Left forelimb (tissue), 1 donor: ENCODE measurements at regions not wholly inside any gene's neighbourhood (a gene's known extent, or its start where the extent isn't known, plus 50 kb on each side); places are given as distances from the start of the nearest gene placed in this dataset.

Source experiments
- DNase-seq: peaks from one replicate; pipeline ENCODE4 v3.0.0-alpha.2; 2018; ENCODE audit warnings: low spot score

- no peak for DNase-seq
These were observed 325.0 kb upstream of the EMCN start for GRCh38 chr4:100842856-100843255.

DNA sequence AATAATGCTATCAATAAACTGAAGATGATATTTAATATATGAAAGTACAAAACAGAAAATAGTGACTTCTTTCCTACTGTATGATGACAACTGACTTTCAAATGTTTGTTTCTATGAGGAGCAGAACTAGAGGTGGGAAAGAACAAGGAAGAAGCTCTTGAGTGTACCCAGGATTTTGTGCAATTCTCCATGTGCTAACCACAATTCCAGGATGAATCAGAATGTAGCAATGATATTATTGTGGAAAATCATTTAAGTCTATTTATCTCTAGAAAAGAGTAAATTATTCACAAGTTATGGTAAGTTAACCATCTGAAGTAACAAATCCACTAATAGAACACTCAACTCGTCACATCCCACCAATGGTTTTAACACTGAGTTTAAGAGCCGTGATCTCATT is 324.1 kb upstream of the EMCN start:
- DNase-seq: no peak

DNA sequence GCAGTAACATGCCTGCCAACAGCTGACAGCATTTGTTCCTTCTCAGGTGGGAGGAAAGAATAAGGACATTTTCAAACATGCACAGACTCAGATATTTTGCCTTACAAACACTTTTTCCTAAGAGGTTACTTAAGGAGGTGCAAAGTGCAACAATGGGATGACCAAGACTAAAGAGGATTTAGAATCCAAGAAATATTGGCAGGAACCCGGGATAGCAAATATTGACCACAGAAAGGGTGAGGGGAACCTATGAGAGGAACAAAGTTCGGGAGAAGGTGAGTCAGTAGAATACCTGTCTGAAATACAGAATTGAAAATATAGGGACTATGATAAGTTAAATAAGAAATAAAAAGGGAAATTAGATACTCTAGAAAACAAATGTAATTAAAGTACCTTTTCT is 321.9 kb upstream of the EMCN start:
- DNase-seq: no peak

DNA sequence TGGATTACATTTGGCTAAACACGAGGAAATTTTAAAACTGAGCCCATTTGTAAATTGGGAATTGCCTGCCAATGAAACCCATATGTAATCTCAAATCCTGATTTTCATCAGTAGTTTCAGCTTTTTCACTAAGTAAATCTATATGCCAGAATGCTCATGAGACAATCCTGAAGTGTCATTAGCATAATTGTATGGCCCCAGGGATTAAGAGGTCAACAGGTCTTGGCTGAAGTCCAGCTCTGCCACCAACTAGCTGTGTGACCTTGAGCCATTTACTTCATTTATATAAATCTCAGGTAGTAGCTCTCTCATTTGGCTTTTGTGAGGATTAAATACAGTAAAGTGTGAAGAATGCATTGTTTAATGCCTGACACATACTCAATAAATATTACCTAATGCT is 320.5 kb upstream of the EMCN start:
- no peak for DNase-seq

DNA sequence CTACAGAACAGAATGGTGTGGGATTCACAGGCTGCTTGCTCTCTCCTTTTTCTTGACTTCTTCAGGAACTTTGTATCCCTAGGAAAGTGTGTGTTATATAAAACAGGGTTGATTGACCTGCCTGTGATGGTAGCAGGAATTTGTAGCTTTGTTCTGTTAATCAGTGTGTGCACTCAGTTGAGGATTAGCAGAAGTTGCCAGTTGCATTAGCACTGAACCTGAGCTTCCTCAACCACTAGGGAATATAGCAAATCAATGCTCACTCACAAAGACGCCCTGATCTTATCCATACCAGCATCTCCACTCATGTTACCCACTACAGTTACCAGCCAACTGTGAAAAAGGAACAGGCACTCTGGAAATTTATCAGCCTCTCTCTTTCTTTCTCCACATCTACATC is 319.1 kb upstream of the EMCN start:
- DNase-seq: no peak

DNA sequence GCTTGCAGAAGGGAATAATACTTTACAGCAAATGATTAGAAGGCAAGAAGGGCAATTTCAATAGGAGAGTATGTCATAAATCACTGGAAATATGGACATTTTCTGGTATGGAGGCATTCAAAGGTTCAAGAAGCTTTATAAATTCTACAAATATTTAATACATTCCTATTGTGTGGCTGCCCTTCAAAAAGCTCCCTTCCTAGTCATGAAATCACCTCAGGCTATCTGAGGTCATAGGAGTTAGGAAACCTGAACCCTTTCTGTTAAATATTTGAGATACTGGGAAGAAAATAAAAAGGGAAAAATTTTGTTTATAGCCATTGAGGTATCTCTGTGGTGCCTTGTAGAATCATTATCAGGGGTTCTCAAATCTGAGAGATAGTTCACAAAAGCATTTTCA is 316.8 kb upstream of the EMCN start:
- DNase-seq: no peak

DNA sequence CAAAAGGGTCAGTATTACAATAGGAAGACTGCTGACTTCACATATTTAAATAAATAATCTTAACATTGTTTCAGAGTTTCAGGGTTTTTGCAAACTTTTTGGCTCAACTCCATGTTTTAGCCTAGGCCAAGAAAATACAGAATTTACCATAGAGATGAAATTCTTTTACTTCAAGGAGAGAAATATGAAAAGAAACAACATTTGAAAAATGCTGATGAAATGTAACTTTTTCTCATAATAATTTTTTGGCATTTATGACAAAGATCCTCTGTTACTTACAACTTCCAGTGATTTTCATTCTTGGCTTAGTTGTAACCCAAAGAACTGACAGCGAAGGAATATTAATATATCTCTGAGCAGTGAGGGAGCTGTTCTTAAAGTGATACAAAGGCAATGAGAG is 316.1 kb upstream of the EMCN start:
- DNase-seq: no peak

- no peak for DNase-seq
These were observed 311.3 kb upstream of the EMCN start for GRCh38 chr4:100828986-100829685.

DNA sequence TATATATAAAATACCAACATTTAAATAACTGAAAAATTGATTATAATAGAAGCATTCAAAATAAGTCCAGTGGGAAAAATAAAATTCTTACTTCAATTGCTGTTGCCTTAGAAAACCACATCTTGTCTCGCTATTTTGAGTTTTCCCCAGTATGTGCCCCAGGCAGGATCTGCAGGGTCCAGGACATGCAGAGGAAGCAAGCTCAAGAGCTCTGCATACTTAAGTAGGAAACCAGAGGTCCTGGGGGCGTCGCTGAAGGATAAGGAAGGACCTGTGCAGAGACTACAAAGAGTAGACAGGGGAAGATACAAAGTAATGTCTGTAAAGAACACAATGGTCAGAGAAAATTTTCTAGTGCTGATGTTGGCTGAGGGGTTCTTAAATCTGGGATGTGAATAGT is 310.5 kb upstream of the EMCN start:
- no peak for DNase-seq

GRCh38 chr4:100827756-100828155 is 309.9 kb upstream of the EMCN start:
- no peak for DNase-seq

DNA sequence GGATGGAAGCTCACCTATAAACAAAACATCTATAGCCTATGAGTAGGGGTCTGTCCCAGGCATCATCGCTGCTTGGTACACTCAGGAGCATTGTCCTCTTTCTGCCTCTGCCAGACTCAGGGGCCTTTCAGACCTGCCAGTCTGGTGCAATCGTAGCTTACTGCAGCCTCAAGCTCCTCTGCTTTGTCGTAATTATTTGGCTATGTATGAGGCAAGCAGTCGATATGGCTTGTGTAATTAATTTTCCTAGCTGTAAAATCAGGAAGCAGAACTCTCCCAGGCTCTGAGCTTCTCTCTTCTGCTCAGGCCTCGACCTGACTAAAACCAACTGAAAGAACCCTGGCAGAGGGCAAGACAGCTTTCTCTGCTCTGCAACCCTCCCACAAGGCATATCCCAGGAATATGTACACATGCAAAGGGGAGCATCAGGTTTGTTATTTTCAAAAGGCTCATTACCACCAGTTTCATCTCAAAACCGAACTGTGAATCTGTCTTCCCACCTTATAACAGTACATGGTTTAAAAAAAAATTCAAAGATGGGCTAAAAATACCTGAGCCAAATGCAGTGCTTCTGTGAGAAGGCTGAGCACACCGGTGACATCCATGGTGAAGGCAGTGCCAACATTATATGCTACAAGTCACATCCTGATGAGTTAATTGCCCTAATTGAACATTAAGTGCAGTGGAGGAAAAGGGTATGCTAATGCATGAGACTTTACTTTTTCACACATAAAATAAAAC is 309.2 kb upstream of the EMCN start:
- no peak for DNase-seq

- DNase-seq: no peak
These were observed 308.2 kb upstream of the EMCN start for GRCh38 chr4:100826067-100826466.

DNA sequence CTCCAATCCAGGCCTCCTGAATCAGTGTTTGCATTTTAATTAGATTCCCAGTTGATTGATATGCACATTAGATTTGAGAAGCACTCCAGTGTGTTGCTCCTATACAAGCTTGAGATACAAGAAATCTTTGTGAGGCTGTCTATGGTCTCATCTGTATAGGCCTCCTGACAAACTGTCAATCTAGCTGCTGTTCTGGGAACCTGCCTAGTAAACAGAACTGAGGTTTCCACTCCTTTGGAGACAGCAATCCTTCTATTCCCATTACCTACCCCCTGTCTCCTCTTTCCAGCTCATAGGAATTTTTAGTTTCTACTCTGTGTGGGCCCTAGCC is 306.1 kb upstream of the EMCN start:
- no peak for DNase-seq

DNA sequence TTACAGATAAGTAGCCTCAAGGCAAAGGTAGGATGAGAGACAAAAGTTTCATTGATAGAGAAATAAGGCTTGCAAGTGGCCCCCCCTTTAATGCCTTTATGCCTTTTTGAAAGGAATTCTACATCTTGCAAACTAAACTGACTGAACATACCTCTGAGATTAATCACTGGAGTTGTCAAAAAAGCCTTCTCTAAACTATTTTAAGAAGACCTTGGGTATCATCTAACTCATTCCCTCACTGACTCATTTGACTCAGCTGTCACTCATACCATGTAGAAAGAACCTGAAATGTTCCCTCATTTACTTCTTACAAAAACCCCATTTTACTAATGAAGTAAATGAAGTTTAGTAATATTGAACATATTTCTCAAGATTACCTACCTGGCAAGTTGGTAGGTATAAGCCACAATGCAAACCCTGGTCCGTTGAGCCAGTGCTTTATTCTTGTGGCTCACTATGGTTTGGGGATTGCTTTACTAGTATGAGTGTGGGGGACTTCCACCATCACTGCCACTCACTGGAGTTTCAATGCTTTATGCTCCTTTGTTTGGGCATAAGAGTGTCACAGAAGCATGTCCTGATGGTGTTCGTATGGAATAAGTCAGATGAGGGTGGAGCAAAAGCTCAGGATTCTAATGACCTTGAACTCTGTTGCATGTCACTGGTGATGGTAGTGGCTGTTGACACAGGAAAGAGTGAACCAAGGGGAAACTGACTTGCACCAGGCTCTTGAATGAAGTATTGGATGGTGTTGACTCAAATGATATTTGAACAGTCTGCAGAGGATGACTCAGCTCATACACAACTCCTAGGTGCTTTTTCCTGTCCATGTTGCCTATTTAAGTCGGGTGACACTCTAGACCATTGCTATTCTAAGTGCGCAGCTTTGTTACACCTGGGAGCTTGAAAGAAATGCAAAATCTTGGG is 305.5 kb upstream of the EMCN start:
- no peak for DNase-seq

- DNase-seq: no peak
These were observed 302.4 kb upstream of the EMCN start for GRCh38 chr4:100820249-100820648.

DNA sequence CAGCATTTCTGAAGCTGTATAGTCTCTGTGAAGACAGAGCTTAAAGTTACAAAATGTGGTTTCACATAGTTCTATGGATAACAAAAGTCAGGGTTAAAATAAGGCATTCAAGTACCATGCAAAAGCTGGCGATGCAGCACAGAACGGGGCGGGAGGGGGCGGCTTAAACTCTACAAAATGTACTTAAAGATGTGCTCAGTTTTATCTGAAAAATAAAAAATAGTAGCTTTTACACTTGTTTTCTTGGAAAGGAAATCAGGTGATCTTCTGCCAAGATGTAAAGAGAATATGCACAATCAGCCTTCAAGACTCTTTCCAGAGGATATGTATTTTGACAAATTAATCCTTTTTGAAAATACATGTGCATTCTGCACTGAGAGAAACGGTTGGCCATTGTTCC is 301.7 kb upstream of the EMCN start:
- no peak for DNase-seq

DNA sequence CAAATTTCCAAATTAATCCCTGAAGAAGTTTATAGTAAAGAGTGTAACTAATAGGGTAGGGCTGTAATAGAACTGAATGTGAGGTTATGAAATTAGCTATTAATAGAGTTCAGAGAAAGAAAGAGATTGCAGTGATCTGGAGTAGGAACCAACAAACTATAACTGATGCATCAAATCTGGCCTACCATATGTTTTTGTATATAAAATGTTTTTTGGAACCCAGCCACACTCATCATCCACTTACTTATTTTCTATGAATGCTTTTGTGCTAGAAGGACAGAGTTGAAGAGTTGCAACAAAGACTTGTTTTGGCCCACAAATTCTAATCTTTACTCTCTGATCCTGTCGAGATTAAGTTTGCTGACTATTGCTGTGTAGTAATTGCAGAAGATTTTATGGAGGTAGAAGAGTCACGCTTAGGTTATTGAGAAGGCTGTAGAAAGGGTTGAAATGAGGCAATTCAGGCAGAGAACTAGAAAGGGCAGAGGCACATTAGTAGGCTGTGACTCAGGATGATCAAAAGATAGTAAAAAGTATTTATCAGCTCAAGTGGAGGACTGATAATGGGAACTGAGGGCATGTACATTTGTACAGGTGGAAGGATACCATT is 298.7 kb upstream of the EMCN start:
- no peak for DNase-seq

DNA sequence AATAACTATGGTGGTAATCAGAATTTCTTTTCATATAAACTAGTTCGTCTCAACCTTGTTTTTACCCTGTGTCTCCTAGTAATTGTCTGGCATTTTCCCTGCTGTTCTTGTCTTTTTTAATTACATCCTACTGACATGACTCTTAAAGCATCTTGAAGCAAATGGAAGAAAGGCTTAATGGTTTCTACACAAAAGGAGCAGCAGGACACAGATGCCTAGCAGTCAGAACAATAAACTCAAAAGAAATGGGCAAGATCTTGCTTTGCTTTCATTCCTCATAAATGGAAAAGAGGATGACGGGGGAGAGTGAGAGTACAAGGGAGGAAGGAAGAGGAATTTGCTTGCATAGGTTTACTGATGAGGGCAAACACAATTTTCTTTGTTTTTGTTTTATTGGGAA is 293.2 kb upstream of the EMCN start:
- no peak for DNase-seq

DNA sequence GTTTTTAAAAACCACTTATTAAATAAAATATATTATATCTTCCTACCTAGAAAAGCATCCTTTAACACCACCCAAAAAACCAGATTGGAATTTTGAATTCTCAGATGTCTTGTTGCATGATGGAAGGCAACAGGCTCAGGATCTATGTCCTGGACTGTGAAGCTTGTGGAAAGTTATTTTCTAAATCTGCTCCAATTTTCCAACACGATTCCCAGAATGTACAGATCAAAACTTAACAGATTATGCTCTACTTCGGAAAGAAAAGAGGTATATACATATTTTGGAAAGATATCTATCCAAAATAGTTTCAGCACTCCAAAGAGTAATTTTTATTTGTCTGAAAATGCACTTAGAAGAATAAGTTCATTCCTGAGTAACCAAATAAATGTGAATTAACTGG is 291.7 kb upstream of the EMCN start:
- DNase-seq: no peak

- DNase-seq: no peak
These were observed 289.2 kb upstream of the EMCN start for GRCh38 chr4:100806988-100807387.

GRCh38 chr4:100805538-100805937 is 287.7 kb upstream of the EMCN start:
- DNase-seq: no peak

DNA sequence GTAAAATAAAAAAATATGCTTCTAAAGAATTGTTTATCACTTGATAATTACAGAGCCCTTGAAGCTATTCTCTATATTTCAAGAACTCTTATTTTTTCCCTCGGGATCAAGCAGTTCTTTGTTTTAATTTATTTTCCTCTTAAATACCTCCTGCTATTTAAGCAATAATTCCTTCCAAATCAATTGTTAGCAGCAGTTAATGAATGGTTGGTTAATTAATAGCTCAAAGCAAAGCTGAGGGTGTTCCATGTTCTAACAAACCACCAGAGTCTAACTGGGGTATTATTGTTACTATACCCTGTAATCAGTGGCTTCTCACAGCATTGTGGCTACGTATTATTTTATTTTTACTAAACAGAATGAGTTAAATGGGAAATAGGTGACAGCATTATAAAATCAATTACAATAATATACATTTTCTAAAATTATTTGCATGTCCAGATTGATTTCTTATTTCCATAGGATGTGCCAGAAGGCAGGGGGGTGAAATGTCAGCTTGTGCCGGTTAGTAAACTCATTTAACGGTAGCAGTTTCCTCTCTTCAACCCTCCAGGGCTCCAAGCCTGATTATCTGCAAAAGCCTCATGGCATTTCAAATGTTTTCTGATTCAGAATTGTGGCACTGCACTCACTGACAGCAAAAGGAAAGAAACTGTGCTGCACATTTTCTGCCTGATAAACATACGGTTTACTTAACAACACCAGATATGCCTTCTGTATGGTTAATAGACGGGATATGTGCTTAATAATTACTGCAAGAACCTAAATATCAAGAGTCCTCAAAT is 286.9 kb upstream of the EMCN start:
- DNase-seq: no peak
